HepG2 (cell line): ENCODE measurements at regions not wholly inside any gene's neighbourhood (a gene's known extent, or its start where the extent isn't known, plus 50 kb on each side); places are given as distances from the start of the nearest gene placed in this dataset.

Experiments used
- ATAC-seq: fragments of 200-7000 bp; cut with Tn5 transposase; 3 replicates; pipeline ENCODE4 v1.9.1; 2020; ENCODE audit warnings: mild to moderate bottlenecking, moderate library complexity
- BruUV-seq: library from RNA; stranded (reverse); fragments of 400-500 nt; replicated peaks from 2 replicates; lab custom pipeline; 2021; lab: Mats Ljungman, UMichigan
- CTCF ChIA-PET: fragments of 300-600 bp; formaldehyde crosslinking; extraction: SDS; loops from one replicate; lab custom pipeline; 2021; ENCODE audit warnings: low total read pairs, inconsistent platforms, low intra/inter-chr PET ratio; lab: Yijun Ruan, JAX
- POLR2A ChIA-PET: fragments of 350-600 bp; sonication (Branson Sonifier 250); formaldehyde crosslinking; loops from one replicate; lab custom pipeline; 2020; ENCODE audit warnings: antibody characterized with exemption, inconsistent platforms; lab: Yijun Ruan, JAX
- DNase-seq: peaks from one replicate; pipeline ENCODE4 v3.0.0-alpha.2; 2015; ENCODE audit warnings: low spot score
- FAIRE-seq: peaks from 3 replicates; lab custom pipeline; 2011; peaks lifted over from hg19 to GRCh38; lab: Jason Lieb, UNC
- H2AFZ ChIP-seq: one replicate; pipeline ENCODE4 v1.6.1; 2011; ENCODE audit warnings: low read length, inconsistent platforms
- H3K27ac ChIP-seq: fragments of 300-600 bp; 3 replicates; pipeline ENCODE4 v1.8.0; 2011; ENCODE audit warnings: mixed run types, mild to moderate bottlenecking, mixed read lengths, low read length, inconsistent platforms; ENCODE audit not compliant: insufficient read depth; ENCODE audit errors: extremely low read length
- H3K27me3 ChIP-seq, 2 experiments: fragments of 200-600 bp in 1 of 2; 2 replicates in 1 of 2; 3 replicates in 1 of 2; pipeline versions ENCODE4 v1.6.0 to v1.8.0; 2011; ENCODE audit warnings: low read length in 2 of 2, mild to moderate bottlenecking in 2 of 2, moderate library complexity in 2 of 2, inconsistent platforms in 1 of 2; ENCODE audit not compliant: insufficient read depth in 2 of 2, control insufficient read depth in 1 of 2
- H3K36me3 ChIP-seq, 2 experiments: fragments of 200-600 bp in 1 of 2; replicated peaks in 1 of 2; 2 replicates in 1 of 2; 3 replicates in 1 of 2; pipeline versions ENCODE4 v1.5.1 to v1.8.0; 2011; ENCODE audit warnings: low read length in 2 of 2, inconsistent platforms in 1 of 2; ENCODE audit not compliant: insufficient read depth in 2 of 2, control insufficient read depth in 1 of 2
- H3K4me1 ChIP-seq: 2 replicates; pipeline ENCODE4 v1.5.1; 2012; ENCODE audit warnings: low read length, inconsistent platforms; ENCODE audit not compliant: insufficient read depth
- H3K4me2 ChIP-seq: 2 replicates; pipeline ENCODE4 v1.6.0; 2011; ENCODE audit warnings: low read depth, low read length, inconsistent platforms
- H3K4me3 ChIP-seq, 3 experiments: fragments of 200-600 bp in 1 of 3; sonication (generic), shearing (Covaris generic) in 1 of 3; replicated peaks in 1 of 3; 2 replicates each; pipeline ENCODE4 v1.5.1; 2011 to 2016; ENCODE audit warnings: low read length in 3 of 3, inconsistent platforms in 2 of 3, low read depth in 2 of 3, mild to moderate bottlenecking in 2 of 3, control low read depth in 1 of 3, mixed read lengths in 1 of 3; ENCODE audit not compliant: insufficient read depth in 1 of 3
- H3K79me2 ChIP-seq: one replicate; pipeline ENCODE4 v1.6.1; 2011; ENCODE audit warnings: low read length, inconsistent platforms; ENCODE audit not compliant: insufficient read depth
- H3K9ac ChIP-seq: 2 replicates; pipeline ENCODE4 v1.6.0; 2011; ENCODE audit warnings: mild to moderate bottlenecking, low read depth, low read length, inconsistent platforms; ENCODE audit not compliant: insufficient read depth
- H3K9me3 ChIP-seq: 2 replicates; pipeline ENCODE4 v1.5.1; 2012; ENCODE audit warnings: mild to moderate bottlenecking, low read length
- H4K20me1 ChIP-seq: 2 replicates; pipeline ENCODE4 v1.6.0; 2011; ENCODE audit warnings: inconsistent platforms, mild to moderate bottlenecking, low read length, moderate library complexity; ENCODE audit not compliant: insufficient read depth
- EEA1 ChIP-seq: sonication (generic); formaldehyde crosslinking; IDR thresholded peaks from 2 replicates; pipeline ENCODE4 v1.5.1; 2020; ENCODE audit warnings: mild to moderate bottlenecking, missing genetic modification reagents, borderline replicate concordance
- ELF1 ChIP-seq: sonication (generic); formaldehyde crosslinking; IDR thresholded peaks from 2 replicates; pipeline ENCODE4 v1.4.0; 2020; ENCODE audit warnings: missing genetic modification reagents
- GTF3A ChIP-seq: sonication (generic); formaldehyde crosslinking; conservative IDR thresholded peaks from 2 replicates; pipeline ENCODE4 v1.4.0; 2020; ENCODE audit warnings: mild to moderate bottlenecking, missing genetic modification reagents
- HOXA3 ChIP-seq: sonication (generic); formaldehyde crosslinking; IDR thresholded peaks from 2 replicates; pipeline ENCODE4 v1.5.0; 2020; ENCODE audit warnings: missing genetic modification reagents
- IRX3 ChIP-seq: sonication (generic); formaldehyde crosslinking; IDR thresholded peaks from 2 replicates; pipeline ENCODE4 v1.8.1; 2023; ENCODE audit warnings: mild to moderate bottlenecking, low read depth, missing genetic modification reagents, borderline replicate concordance
- MYNN ChIP-seq: sonication (generic); formaldehyde crosslinking; IDR thresholded peaks from 2 replicates; pipeline ENCODE4 v1.4.0; 2020; ENCODE audit warnings: mild to moderate bottlenecking, low read depth, missing genetic modification reagents
- U2AF2 ChIP-seq: fragments of 200-400 bp; formaldehyde crosslinking; IDR thresholded peaks from 2 replicates; pipeline ENCODE4 v1.6.1; 2017; ENCODE audit warnings: low read depth, mild to moderate bottlenecking, low read length
- XBP1 ChIP-seq: sonication (generic); formaldehyde crosslinking; IDR thresholded peaks from 2 replicates; pipeline ENCODE4 v1.5.0; 2020; ENCODE audit warnings: missing genetic modification reagents
- ZBTB3 ChIP-seq: sonication (generic); formaldehyde crosslinking; IDR thresholded peaks from 2 replicates; pipeline ENCODE4 v1.4.0; 2020; ENCODE audit warnings: low read depth, mild to moderate bottlenecking, moderate library complexity, missing genetic modification reagents, borderline replicate concordance
- ZNF326 ChIP-seq: sonication (generic); formaldehyde crosslinking; IDR thresholded peaks from 2 replicates; pipeline ENCODE4 v1.4.0; 2020; ENCODE audit warnings: missing genetic modification reagents, borderline replicate concordance
- ZNF383 ChIP-seq: sonication (generic); formaldehyde crosslinking; IDR thresholded peaks from 2 replicates; pipeline ENCODE4 v1.4.0; 2020; ENCODE audit warnings: missing genetic modification reagents, mild to moderate bottlenecking, borderline replicate concordance
- ZNF816 ChIP-seq: sonication (generic); formaldehyde crosslinking; IDR thresholded peaks from 2 replicates; pipeline ENCODE4 v1.8.0; 2022; ENCODE audit warnings: missing genetic modification reagents, mild to moderate bottlenecking, borderline replicate concordance
- ZSCAN25 ChIP-seq: sonication (generic); formaldehyde crosslinking; IDR thresholded peaks from 2 replicates; pipeline ENCODE4 v1.8.0; 2022; ENCODE audit warnings: mild to moderate bottlenecking, missing genetic modification reagents
- WGBS: methylation state at CpG from one replicate; pipeline ENCODE4 v1.1.6; 2017; ENCODE audit warnings: low lambda C conversion rate; 5-methylcytosine and 5-hydroxymethylcytosine counted together
- in situ Hi-C: cut with HindIII; loops from 2 replicates; pipeline ENCODE4 v1.10.0; 2017; ENCODE audit warnings: low pct_unique_long_range_greater_than_20kb; ENCODE audit not compliant: extremely low pct_ligation_motif_present
- intact Hi-C: fragments of 100-400 bp; cut with micrococcal nuclease; formaldehyde crosslinking; loops from one replicate; pipeline ENCODE4 v1.10.0; 2022; ENCODE audit not compliant: unreplicated experiment
- TF ChIP-seq, protein P1 (sequence below): sonication (generic); formaldehyde crosslinking; IDR thresholded peaks from 2 replicates; pipeline ENCODE4 v1.4.0; 2020; ENCODE audit warnings: missing genetic modification reagents, borderline replicate concordance
- TF ChIP-seq, protein P2 (sequence below): IDR thresholded peaks from 2 replicates; pipeline ENCODE4 v1.6.1; 2016; ENCODE audit warnings: low read depth, missing genetic modification reagents, missing compliant biosample characterization
- TF ChIP-seq, protein P3 (sequence below), 2 experiments: fragments of 450-650 bp in 1 of 2; sonication (generic) in 1 of 2; formaldehyde crosslinking; IDR thresholded peaks; 2 replicates each; pipeline versions ENCODE4 v1.5.0 to v1.8.0; 2020 to 2022; ENCODE audit warnings: mild to moderate bottlenecking in 1 of 2, missing genetic modification reagents in 1 of 2

DNA sequence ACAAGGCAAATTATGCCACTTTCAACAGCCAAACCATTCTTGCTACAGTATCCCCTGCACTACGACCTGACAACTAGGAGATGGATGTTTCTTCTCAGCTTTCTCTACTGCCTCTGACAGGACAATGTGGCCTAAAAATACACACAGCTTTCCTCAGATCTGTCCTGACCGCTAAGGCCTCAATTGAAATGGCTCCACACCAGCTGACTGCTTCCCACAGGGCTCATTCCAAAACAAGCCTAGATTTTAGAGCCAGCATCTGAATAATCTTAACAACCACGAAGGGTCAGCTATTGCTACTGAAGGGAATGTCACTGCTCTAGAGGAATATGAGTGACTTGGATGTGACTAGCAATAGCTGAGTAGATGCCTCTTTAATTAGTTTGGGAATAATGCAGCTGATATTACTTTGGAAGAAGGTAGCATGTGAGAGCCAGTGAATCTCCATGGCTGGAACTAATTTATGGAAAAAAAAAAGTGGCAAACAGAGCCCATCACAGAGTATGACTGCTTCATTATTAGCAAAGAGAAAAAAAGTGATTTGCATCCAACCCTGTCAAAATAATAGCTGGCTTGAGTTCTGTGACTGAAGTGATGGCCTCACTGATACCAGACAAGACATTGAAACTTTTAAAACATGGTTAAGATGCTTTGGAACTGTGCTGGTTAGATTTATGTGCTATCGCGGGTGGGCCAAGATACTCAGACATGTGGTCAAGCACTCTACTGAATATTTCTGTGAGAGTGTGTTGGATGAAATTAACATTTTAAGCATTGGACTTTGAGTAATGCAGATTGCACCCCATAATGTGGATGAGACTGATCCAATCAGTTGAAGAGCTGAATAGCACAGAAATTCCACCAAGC is 450.2 kb downstream of the NR2F1-AS1 start:
- WGBS = 39% methylated on average over 5 of the region's 5 CpGs
- H3K27ac ChIP-seq = no peak overlapping the region
- ATAC-seq (no peak), FAIRE-seq (no peak), DNase-seq (no peak)
- peaks cover 0 to 6% of the 10 kb centered on the region in 2 experiments; a peak in 1 of 5 replicates for H3K27me3 ChIP-seq
- CTCF ChIA-PET = no interaction called here
- no peaks in the 10 kb centered on the region for H4K20me1 ChIP-seq
- H3K9me3 ChIP-seq = no peaks in the 10 kb centered on the region
- no peaks in the 10 kb centered on the region for H3K4me1 ChIP-seq
- in situ Hi-C loops (no loop called here), intact Hi-C loops (no loop called here)
- H2AFZ ChIP-seq = no peak overlapping the region
- H3K4me2 ChIP-seq = no peak overlapping the region
- H3K4me3 ChIP-seq = no peak overlapping the region
- TF ChIP-seq ZBTB3 (CRISPR knock-in tag) (no peak), MYNN (CRISPR knock-in tag) (no peak), ZSCAN25 (CRISPR knock-in tag) (no peak), XBP1 (no peak), ZNF816 (CRISPR knock-in tag) (no peak), ELF1 (CRISPR knock-in tag) (no peak), ZNF326 (CRISPR knock-in tag) (no peak), HOXA3 (CRISPR knock-in tag) (no peak), ZNF383 (CRISPR knock-in tag) (no peak), GTF3A (no peak), IRX3 (CRISPR knock-in tag) (no peak), U2AF2 (no peak), EEA1 (CRISPR knock-in tag) (no peak)
- TF ChIP-seq, protein P1, sequence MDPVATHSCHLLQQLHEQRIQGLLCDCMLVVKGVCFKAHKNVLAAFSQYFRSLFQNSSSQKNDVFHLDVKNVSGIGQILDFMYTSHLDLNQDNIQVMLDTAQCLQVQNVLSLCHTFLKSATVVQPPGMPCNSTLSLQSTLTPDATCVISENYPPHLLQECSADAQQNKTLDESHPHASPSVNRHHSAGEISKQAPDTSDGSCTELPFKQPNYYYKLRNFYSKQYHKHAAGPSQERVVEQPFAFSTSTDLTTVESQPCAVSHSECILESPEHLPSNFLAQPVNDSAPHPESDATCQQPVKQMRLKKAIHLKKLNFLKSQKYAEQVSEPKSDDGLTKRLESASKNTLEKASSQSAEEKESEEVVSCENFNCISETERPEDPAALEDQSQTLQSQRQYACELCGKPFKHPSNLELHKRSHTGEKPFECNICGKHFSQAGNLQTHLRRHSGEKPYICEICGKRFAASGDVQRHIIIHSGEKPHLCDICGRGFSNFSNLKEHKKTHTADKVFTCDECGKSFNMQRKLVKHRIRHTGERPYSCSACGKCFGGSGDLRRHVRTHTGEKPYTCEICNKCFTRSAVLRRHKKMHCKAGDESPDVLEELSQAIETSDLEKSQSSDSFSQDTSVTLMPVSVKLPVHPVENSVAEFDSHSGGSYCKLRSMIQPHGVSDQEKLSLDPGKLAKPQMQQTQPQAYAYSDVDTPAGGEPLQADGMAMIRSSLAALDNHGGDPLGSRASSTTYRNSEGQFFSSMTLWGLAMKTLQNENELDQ (CRISPR knock-in tag) = no peak
- TF ChIP-seq, protein P2, sequence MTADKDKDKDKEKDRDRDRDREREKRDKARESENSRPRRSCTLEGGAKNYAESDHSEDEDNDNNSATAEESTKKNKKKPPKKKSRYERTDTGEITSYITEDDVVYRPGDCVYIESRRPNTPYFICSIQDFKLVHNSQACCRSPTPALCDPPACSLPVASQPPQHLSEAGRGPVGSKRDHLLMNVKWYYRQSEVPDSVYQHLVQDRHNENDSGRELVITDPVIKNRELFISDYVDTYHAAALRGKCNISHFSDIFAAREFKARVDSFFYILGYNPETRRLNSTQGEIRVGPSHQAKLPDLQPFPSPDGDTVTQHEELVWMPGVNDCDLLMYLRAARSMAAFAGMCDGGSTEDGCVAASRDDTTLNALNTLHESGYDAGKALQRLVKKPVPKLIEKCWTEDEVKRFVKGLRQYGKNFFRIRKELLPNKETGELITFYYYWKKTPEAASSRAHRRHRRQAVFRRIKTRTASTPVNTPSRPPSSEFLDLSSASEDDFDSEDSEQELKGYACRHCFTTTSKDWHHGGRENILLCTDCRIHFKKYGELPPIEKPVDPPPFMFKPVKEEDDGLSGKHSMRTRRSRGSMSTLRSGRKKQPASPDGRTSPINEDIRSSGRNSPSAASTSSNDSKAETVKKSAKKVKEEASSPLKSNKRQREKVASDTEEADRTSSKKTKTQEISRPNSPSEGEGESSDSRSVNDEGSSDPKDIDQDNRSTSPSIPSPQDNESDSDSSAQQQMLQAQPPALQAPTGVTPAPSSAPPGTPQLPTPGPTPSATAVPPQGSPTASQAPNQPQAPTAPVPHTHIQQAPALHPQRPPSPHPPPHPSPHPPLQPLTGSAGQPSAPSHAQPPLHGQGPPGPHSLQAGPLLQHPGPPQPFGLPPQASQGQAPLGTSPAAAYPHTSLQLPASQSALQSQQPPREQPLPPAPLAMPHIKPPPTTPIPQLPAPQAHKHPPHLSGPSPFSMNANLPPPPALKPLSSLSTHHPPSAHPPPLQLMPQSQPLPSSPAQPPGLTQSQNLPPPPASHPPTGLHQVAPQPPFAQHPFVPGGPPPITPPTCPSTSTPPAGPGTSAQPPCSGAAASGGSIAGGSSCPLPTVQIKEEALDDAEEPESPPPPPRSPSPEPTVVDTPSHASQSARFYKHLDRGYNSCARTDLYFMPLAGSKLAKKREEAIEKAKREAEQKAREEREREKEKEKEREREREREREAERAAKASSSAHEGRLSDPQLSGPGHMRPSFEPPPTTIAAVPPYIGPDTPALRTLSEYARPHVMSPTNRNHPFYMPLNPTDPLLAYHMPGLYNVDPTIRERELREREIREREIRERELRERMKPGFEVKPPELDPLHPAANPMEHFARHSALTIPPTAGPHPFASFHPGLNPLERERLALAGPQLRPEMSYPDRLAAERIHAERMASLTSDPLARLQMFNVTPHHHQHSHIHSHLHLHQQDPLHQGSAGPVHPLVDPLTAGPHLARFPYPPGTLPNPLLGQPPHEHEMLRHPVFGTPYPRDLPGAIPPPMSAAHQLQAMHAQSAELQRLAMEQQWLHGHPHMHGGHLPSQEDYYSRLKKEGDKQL (CRISPR knock-in tag) = no peak
- TF ChIP-seq, protein P3, sequence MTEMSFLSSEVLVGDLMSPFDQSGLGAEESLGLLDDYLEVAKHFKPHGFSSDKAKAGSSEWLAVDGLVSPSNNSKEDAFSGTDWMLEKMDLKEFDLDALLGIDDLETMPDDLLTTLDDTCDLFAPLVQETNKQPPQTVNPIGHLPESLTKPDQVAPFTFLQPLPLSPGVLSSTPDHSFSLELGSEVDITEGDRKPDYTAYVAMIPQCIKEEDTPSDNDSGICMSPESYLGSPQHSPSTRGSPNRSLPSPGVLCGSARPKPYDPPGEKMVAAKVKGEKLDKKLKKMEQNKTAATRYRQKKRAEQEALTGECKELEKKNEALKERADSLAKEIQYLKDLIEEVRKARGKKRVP (CRISPR knock-in tag; IDR thresholded peaks at IDR 0.05) = no peak
- no peak overlapping the region for H3K9ac ChIP-seq
- BruUV-seq = no TSS peak
- H3K79me2 ChIP-seq = no peaks in the 10 kb centered on the region
- no peaks in the 10 kb centered on the region for H3K36me3 ChIP-seq
- POLR2A ChIA-PET = no interaction called here
